DND-41 (cell line): ENCODE measurements at regions not wholly inside any gene's neighbourhood (a gene's known extent, or its start where the extent isn't known, plus 50 kb on each side); places are given as distances from the start of the nearest gene placed in this dataset.

ENCODE experiments used
- ATAC-seq: fragments of 200-7000 bp; cut with Tn5 transposase; 3 replicates; pipeline ENCODE4 v1.9.1; 2021; ENCODE audit warnings: low read depth; ENCODE audit not compliant: insufficient read depth
- DNase-seq: peaks from one replicate; pipeline ENCODE4 v3.0.0-alpha.2; 2020
- H2AFZ ChIP-seq: 2 replicates; pipeline ENCODE4 v1.6.0; 2012; ENCODE audit warnings: low read depth, low read length
- H3K27ac ChIP-seq: 2 replicates; pipeline ENCODE4 v1.5.1; 2012; ENCODE audit warnings: low read length, inconsistent platforms
- H3K27me3 ChIP-seq: fragments of 200-600 bp; sonication (generic); 2 replicates; pipeline ENCODE4 v1.6.0; 2012; ENCODE audit warnings: low read length, mild to moderate bottlenecking, inconsistent platforms; ENCODE audit not compliant: insufficient read depth, poor library complexity
- H3K36me3 ChIP-seq: 2 replicates; pipeline ENCODE4 v1.5.1; 2012; ENCODE audit warnings: low read length, inconsistent platforms; ENCODE audit not compliant: insufficient read depth
- H3K4me1 ChIP-seq: 2 replicates; pipeline ENCODE4 v1.5.1; 2012; ENCODE audit warnings: mild to moderate bottlenecking, low read length; ENCODE audit not compliant: insufficient read depth
- H3K4me2 ChIP-seq: 2 replicates; pipeline ENCODE4 v1.6.0; 2012; ENCODE audit warnings: mild to moderate bottlenecking, moderate library complexity, low read length, inconsistent platforms; ENCODE audit not compliant: insufficient read depth
- H3K4me3 ChIP-seq, 2 experiments: fragments of 200-600 bp in 1 of 2; shearing (Covaris generic) in 1 of 2; 2 replicates each; pipeline ENCODE4 v1.5.1; 2012 to 2016; ENCODE audit warnings: inconsistent platforms in 2 of 2, low read length in 2 of 2, mild to moderate bottlenecking in 2 of 2, low read depth in 1 of 2, moderate library complexity in 1 of 2
- H3K79me2 ChIP-seq: 2 replicates; pipeline ENCODE4 v1.6.0; 2012; ENCODE audit warnings: low read length, inconsistent platforms; ENCODE audit not compliant: insufficient read depth
- H3K9ac ChIP-seq: 2 replicates; pipeline ENCODE4 v1.6.0; 2012; ENCODE audit warnings: low read depth, mild to moderate bottlenecking, inconsistent platforms, low read length, moderate library complexity
- H3K9me3 ChIP-seq: 2 replicates; pipeline ENCODE4 v1.5.1; 2012; ENCODE audit warnings: low read length, moderate library complexity, mild to moderate bottlenecking, inconsistent platforms; ENCODE audit not compliant: insufficient read depth, severe bottlenecking
- H4K20me1 ChIP-seq: 2 replicates; pipeline ENCODE4 v1.6.0; 2012; ENCODE audit warnings: low read length; ENCODE audit not compliant: insufficient read depth
- EZH2 ChIP-seq: IDR thresholded peaks from 3 replicates; pipeline ENCODE4 v1.6.1; 2012; ENCODE audit warnings: borderline replicate concordance, low read depth, mild to moderate bottlenecking, moderate library complexity, low read length, inconsistent platforms; ENCODE audit not compliant: severe bottlenecking
- TF ChIP-seq, protein P1 (sequence below): IDR thresholded peaks from 2 replicates; pipeline ENCODE4 v1.5.1; 2012; ENCODE audit warnings: borderline replicate concordance, low read length, moderate library complexity, mild to moderate bottlenecking; ENCODE audit not compliant: poor library complexity, severe bottlenecking; ENCODE audit errors: extremely low read depth

DNA sequence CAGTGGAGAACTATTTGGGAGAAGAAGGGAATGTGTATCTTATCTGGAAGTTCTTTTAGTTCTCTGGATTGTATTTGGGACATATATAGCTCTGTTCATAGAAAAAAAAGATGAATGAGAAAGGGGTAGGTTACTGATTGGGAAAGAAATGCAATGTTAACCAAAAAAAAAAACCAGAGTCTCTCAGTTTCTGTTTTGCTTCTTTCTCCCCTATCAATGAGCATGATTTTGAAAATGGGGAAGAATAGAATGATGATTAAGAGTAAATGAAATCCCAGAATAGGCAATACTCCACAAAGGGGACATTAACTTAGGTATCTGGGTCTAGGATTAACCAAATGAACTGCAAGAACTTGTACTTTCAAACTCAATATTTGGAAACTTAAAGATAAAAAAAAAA is 92.9 kb downstream of the RHOU start:
- no peak for DNase-seq
- TF ChIP-seq EZH2 = no peak
- TF ChIP-seq, protein P1, sequence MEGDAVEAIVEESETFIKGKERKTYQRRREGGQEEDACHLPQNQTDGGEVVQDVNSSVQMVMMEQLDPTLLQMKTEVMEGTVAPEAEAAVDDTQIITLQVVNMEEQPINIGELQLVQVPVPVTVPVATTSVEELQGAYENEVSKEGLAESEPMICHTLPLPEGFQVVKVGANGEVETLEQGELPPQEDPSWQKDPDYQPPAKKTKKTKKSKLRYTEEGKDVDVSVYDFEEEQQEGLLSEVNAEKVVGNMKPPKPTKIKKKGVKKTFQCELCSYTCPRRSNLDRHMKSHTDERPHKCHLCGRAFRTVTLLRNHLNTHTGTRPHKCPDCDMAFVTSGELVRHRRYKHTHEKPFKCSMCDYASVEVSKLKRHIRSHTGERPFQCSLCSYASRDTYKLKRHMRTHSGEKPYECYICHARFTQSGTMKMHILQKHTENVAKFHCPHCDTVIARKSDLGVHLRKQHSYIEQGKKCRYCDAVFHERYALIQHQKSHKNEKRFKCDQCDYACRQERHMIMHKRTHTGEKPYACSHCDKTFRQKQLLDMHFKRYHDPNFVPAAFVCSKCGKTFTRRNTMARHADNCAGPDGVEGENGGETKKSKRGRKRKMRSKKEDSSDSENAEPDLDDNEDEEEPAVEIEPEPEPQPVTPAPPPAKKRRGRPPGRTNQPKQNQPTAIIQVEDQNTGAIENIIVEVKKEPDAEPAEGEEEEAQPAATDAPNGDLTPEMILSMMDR = no peak
- Histone ChIP-seq H3K36me3 (no peaks in the 10 kb centered on the region), H3K27ac (no peak overlapping the region), H3K4me1 (no peaks in the 10 kb centered on the region), H4K20me1 (no peaks in the 10 kb centered on the region), H3K9me3 (no peaks in the 10 kb centered on the region), H3K79me2 (no peaks in the 10 kb centered on the region), H3K27me3 (peaks cover 8% of the 10 kb centered on the region), H2AFZ (no peak overlapping the region), H3K4me3 (no peak overlapping the region), H3K9ac (no peak overlapping the region), H3K4me2 (no peak overlapping the region)
- no peak for ATAC-seq

DNA sequence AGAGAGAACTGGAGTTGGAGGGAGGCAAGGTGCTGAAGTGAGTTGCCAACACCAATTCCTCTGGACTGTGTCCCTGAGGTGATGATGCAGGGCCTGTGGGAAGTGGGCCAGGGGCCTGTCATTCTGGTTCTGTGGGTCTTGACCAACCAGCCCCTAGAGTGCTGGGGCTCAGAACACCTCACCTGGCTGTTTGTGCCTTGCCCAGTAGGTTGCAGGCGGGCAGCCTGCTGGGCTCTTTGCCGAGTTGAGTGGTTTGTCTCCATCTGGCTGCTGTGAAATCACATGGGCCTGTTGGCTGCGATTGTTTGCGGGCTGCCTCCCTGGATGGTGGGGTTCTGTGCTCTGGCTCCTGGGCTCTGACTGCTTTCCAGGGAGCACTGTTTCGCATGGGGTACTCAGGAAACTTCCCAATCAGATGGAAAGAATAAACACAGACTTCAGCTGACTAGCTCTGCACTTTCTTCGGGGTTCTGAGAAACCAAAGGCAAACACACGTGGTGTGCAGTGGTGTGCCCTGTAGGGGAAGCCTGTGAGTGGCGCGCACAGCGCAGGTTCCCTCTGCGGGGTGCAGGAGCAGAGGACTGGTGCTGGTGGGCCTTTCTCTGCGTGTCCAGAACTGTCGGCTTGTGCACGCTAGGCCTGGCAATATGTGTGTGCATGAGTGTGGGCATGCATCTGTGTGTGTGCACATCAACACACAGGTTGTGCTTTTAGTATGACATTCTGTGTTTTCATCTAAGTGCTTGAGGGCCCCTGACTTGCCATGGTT is 95.1 kb downstream of the RHOU start:
- ATAC-seq (no peak), DNase-seq (no peak)
- Histone ChIP-seq H2AFZ (no peak overlapping the region), H3K4me3 (no peak overlapping the region), H3K36me3 (no peaks in the 10 kb centered on the region), H4K20me1 (no peaks in the 10 kb centered on the region), H3K27me3 (peaks cover 8% of the 10 kb centered on the region), H3K4me1 (no peaks in the 10 kb centered on the region), H3K9ac (no peak overlapping the region), H3K79me2 (no peaks in the 10 kb centered on the region), H3K27ac (no peak overlapping the region), H3K9me3 (no peaks in the 10 kb centered on the region), H3K4me2 (no peak overlapping the region)
- TF ChIP-seq EZH2 = no peak
- TF ChIP-seq, protein P1 = no peak

DNA sequence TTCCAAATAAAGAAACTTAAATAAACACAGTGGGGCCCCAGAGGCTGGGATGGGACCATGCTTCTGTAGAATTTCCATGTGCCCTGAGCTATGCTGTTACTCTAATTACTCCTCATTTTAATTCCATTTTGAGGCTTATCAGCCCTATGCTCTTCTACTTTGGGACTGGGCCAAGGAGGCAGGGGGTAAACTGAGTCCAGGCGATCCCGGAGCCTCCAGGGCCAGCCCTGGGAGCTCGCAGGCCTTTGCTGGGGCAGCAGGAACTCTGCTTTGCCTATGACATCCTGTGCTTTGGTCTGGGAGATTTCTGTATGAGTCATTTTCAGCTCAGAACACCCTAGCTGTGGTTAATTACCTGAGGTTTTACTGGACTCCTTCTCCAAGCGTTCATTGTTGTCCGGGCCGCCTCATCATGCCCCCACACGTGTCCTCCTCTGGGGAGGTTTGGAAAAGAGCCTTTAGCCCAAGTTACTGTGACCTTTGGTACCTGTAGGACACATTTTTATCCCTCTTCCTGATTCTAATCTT is 95.7 kb downstream of the RHOU start:
- H3K9ac ChIP-seq = no peak overlapping the region
- no peaks in the 10 kb centered on the region for H4K20me1 ChIP-seq
- no peak overlapping the region for H3K27ac ChIP-seq
- ATAC-seq (no peak), DNase-seq (no peak)
- H3K79me2 ChIP-seq = no peaks in the 10 kb centered on the region
- H3K4me2 ChIP-seq = no peak overlapping the region
- TF ChIP-seq EZH2 = no peak
- TF ChIP-seq, protein P1 = no peak
- no peaks in the 10 kb centered on the region for H3K4me1 ChIP-seq
- H3K27me3 ChIP-seq = peaks cover 6% of the 10 kb centered on the region
- no peak overlapping the region for H2AFZ ChIP-seq
- no peaks in the 10 kb centered on the region for H3K36me3 ChIP-seq
- H3K4me3 ChIP-seq = no peak overlapping the region
- no peaks in the 10 kb centered on the region for H3K9me3 ChIP-seq
